WI38 (cell line): ENCODE measurements at regions not wholly inside any gene's neighbourhood (a gene's known extent, or its start where the extent isn't known, plus 50 kb on each side); places are given as distances from the start of the nearest gene placed in this dataset.

Experiments
- H3K4me3 ChIP-seq: 2 replicates; pipeline ENCODE4 v1.5.1; 2011; ENCODE audit warnings: low read depth, mild to moderate bottlenecking, control low read depth, low read length
- CTCF ChIP-seq: IDR thresholded peaks from 2 replicates; pipeline ENCODE4 v1.5.1; 2012; ENCODE audit warnings: low read depth, mild to moderate bottlenecking, control low read depth, low read length

- no peak for TF ChIP-seq CTCF
- H3K4me3 ChIP-seq = no peak overlapping the region
These were observed 199.2 kb upstream of the PRDM1 start for GRCh38 chr6:105886814-105887544.

- TF ChIP-seq CTCF = no peak
- H3K4me3 ChIP-seq = no peak overlapping the region
These were observed 199.9 kb upstream of the PRDM1 start for GRCh38 chr6:105886066-105886813.

GRCh38 chr6:105884426-105884825 lies 201.7 kb upstream of the PRDM1 start:
- no peak for TF ChIP-seq CTCF
- no peak overlapping the region for H3K4me3 ChIP-seq

- no peak for TF ChIP-seq CTCF
- no peak overlapping the region for H3K4me3 ChIP-seq
These were observed 202.1 kb upstream of the PRDM1 start for GRCh38 chr6:105884011-105884410.

- H3K4me3 ChIP-seq = no peak overlapping the region
- TF ChIP-seq CTCF = no peak
These were observed 203.3 kb upstream of the PRDM1 start for GRCh38 chr6:105882828-105883227.

- TF ChIP-seq CTCF = no peak
- H3K4me3 ChIP-seq = no peak overlapping the region
These were observed 203.9 kb upstream of the PRDM1 start for GRCh38 chr6:105882121-105882803.

- TF ChIP-seq CTCF = no peak
- no peak overlapping the region for H3K4me3 ChIP-seq
These were observed 204.5 kb upstream of the PRDM1 start for GRCh38 chr6:105881608-105882007.
